ENCODE measurements at regions not wholly inside any gene's neighbourhood (a gene's known extent, or its start where the extent isn't known, plus 50 kb on each side); places are given as distances from the start of the nearest gene placed in this dataset.
A peak's percentile ranks its signal among the peaks of the same experiment; 100 is the strongest.

- no peak for TF ChIP-seq CTCF (IDR thresholded peaks at IDR 0.05)
- Histone ChIP-seq H3K4me3 (no peak overlapping the region), H3K27ac (no peak overlapping the region), H3K9me3 (no peaks in the 10 kb centered on the region), H3K27me3 (no peaks in the 10 kb centered on the region), H3K36me3 (no peaks in the 10 kb centered on the region), H3K4me1 (no peaks in the 10 kb centered on the region)
- intact Hi-C loops (cut with DNase I): no loop called here
- ATAC-seq (no peak), DNase-seq (no peak)
Observed at GRCh38 chrX:82362550-82362949, 1145.5 kb upstream of the POU3F4 start.

GRCh38 chrX:82362990-82363389, 1145.1 kb upstream of the POU3F4 start:
- Histone ChIP-seq H3K4me3 (no peak overlapping the region), H3K36me3 (no peaks in the 10 kb centered on the region), H3K9me3 (no peaks in the 10 kb centered on the region), H3K27ac (no peak overlapping the region), H3K27me3 (no peaks in the 10 kb centered on the region), H3K4me1 (no peaks in the 10 kb centered on the region)
- DNase-seq (no peak), ATAC-seq (no peak)
- intact Hi-C loops (cut with DNase I): no loop called here
- no peak for TF ChIP-seq CTCF (IDR thresholded peaks at IDR 0.05)

- TF ChIP-seq CTCF (IDR thresholded peaks at IDR 0.05): no peak
- H3K4me3 ChIP-seq: no peak overlapping the region
- no peaks in the 10 kb centered on the region for H3K4me1 ChIP-seq
- H3K27ac ChIP-seq: no peak overlapping the region
- H3K9me3 ChIP-seq: no peaks in the 10 kb centered on the region
- H3K27me3 ChIP-seq: no peaks in the 10 kb centered on the region
- ATAC-seq (no peak), DNase-seq (no peak)
- intact Hi-C loops (cut with DNase I): no loop called here
- H3K36me3 ChIP-seq: no peaks in the 10 kb centered on the region
Observed at GRCh38 chrX:82370978-82371646, 1137.0 kb upstream of the POU3F4 start.

GRCh38 chrX:82384401-82384800, 1123.7 kb upstream of the POU3F4 start:
- intact Hi-C loops (cut with DNase I): no loop called here
- DNase-seq (peak in 1 of 4 donors; percentile 3), ATAC-seq (peak; percentile 50)
- H3K9me3 ChIP-seq: no peaks in the 10 kb centered on the region
- no peak overlapping the region for H3K4me3 ChIP-seq
- H3K27me3 ChIP-seq: no peaks in the 10 kb centered on the region
- H3K4me1 ChIP-seq: no peaks in the 10 kb centered on the region
- no peak for TF ChIP-seq CTCF (IDR thresholded peaks at IDR 0.05)
- no peak overlapping the region for H3K27ac ChIP-seq
- H3K36me3 ChIP-seq: no peaks in the 10 kb centered on the region

GRCh38 chrX:82412858-82413257, 1095.2 kb upstream of the POU3F4 start:
- H3K4me1 ChIP-seq: no peaks in the 10 kb centered on the region
- no peaks in the 10 kb centered on the region for H3K27me3 ChIP-seq
- no peak for TF ChIP-seq CTCF (IDR thresholded peaks at IDR 0.05)
- ATAC-seq (no peak), DNase-seq (no peak)
- no peak overlapping the region for H3K4me3 ChIP-seq
- intact Hi-C loops (cut with DNase I): no loop called here
- no peak overlapping the region for H3K27ac ChIP-seq
- no peaks in the 10 kb centered on the region for H3K9me3 ChIP-seq
- H3K36me3 ChIP-seq: no peaks in the 10 kb centered on the region

Data from left lung (tissue), 4 donors.